Panc1 (cell line): ENCODE measurements at regions not wholly inside any gene's neighbourhood (a gene's known extent, or its start where the extent isn't known, plus 50 kb on each side); places are given as distances from the start of the nearest gene placed in this dataset.

Experiments used
- ATAC-seq: fragments of 200-7000 bp; cut with Tn5 transposase; 2 replicates; pipeline ENCODE4 v1.9.1; 2020; ENCODE audit warnings: mild to moderate bottlenecking, moderate library complexity
- BruUV-seq: library from RNA; stranded (reverse); fragments of 400-500 nt; replicated peaks from 2 replicates; lab custom pipeline; 2021; lab: Mats Ljungman, UMichigan
- CTCF ChIA-PET: fragments of 300-600 bp; sonication (Branson Sonifier 250); formaldehyde crosslinking; loops from one replicate; lab custom pipeline; 2022; ENCODE audit warnings: antibody characterized with exemption; lab: Charles Lee
- POLR2A ChIA-PET: fragments of 300-600 bp; sonication (Branson Sonifier 250); formaldehyde crosslinking; loops from one replicate; lab custom pipeline; 2022; ENCODE audit warnings: antibody characterized with exemption; lab: Charles Lee
- DNase-seq: peaks from one replicate; pipeline ENCODE4 v3.0.0-alpha.2; 2010; ENCODE audit warnings: low read depth, low spot score
- H3K27ac ChIP-seq: 2 replicates; pipeline ENCODE4 v1.5.1; 2011; ENCODE audit warnings: mild to moderate bottlenecking, low read length, inconsistent platforms
- H3K27me3 ChIP-seq: fragments of 200-500 bp; sonication (Bioruptor generic); 2 replicates; pipeline ENCODE4 v1.6.0; 2014; ENCODE audit warnings: low read length, inconsistent platforms; ENCODE audit not compliant: control insufficient read depth, insufficient read depth
- H3K36me3 ChIP-seq: fragments of 200-500 bp; sonication (Bioruptor generic); 2 replicates; pipeline ENCODE4 v1.5.1; 2014; ENCODE audit warnings: inconsistent platforms, mild to moderate bottlenecking, low read length, moderate library complexity; ENCODE audit not compliant: control insufficient read depth, insufficient read depth
- H3K4me1 ChIP-seq: 2 replicates; pipeline ENCODE4 v1.5.1; 2011; ENCODE audit warnings: inconsistent platforms, mild to moderate bottlenecking, low read length, moderate library complexity; ENCODE audit not compliant: control insufficient read depth, insufficient read depth
- H3K4me3 ChIP-seq, 2 experiments: 2 replicates each; pipeline ENCODE4 v1.5.1; 2011 to 2012; ENCODE audit warnings: low read depth in 2 of 2, low read length in 2 of 2, mild to moderate bottlenecking in 2 of 2, inconsistent platforms in 1 of 2, moderate library complexity in 1 of 2
- H3K9me3 ChIP-seq: fragments of 200-500 bp; sonication (Bioruptor generic); 2 replicates; pipeline ENCODE4 v1.5.1; 2014; ENCODE audit warnings: low read depth, mild to moderate bottlenecking, inconsistent platforms, low read length, moderate library complexity; ENCODE audit not compliant: control insufficient read depth, insufficient read depth
- CTCF ChIP-seq: fragments of 450-650 bp; IDR thresholded peaks from 2 replicates; pipeline ENCODE4 v1.5.1; 2017; ENCODE audit warnings: mild to moderate bottlenecking
- POLR2AphosphoS5 ChIP-seq: IDR thresholded peaks from 2 replicates; pipeline ENCODE4 v1.6.1; 2012; ENCODE audit warnings: mild to moderate bottlenecking, low read depth, low read length, moderate library complexity
- REST ChIP-seq, 2 experiments: IDR thresholded peaks; 2 replicates each; pipeline ENCODE4 v1.6.1; 2011 to 2012; ENCODE audit warnings: low read depth in 2 of 2, control low read depth in 1 of 2, low read length in 1 of 2, mild to moderate bottlenecking in 1 of 2, moderate library complexity in 1 of 2; ENCODE audit not compliant: insufficient read depth in 1 of 2
- SIN3A ChIP-seq: IDR thresholded peaks from 2 replicates; pipeline ENCODE4 v1.6.1; 2012; ENCODE audit warnings: low read depth, mild to moderate bottlenecking, low read length, moderate library complexity, borderline replicate concordance; ENCODE audit not compliant: insufficient read depth
- TCF7L2 ChIP-seq: IDR thresholded peaks from 2 replicates; pipeline ENCODE4 v1.6.1; 2011; ENCODE audit warnings: mild to moderate bottlenecking, low read depth, low read length, inconsistent platforms
- in situ Hi-C: cut with HindIII; loops from 2 replicates; pipeline ENCODE4 v1.10.0; 2016; ENCODE audit warnings: low sequenced_read_pairs, low pct_unique_long_range_greater_than_20kb
- intact Hi-C: fragments of 100-400 bp; cut with micrococcal nuclease; formaldehyde crosslinking; loops from one replicate; pipeline ENCODE4 v1.10.0; 2022; ENCODE audit not compliant: unreplicated experiment

GRCh38 chr1:170309389-170310013 is 163.7 kb downstream of the NTMT2 start:
- in situ Hi-C loops (no loop called here), intact Hi-C loops (no loop called here)
- H3K9me3 ChIP-seq = no peaks in the 10 kb centered on the region
- no TSS peak for BruUV-seq
- no peaks in the 10 kb centered on the region for H3K4me1 ChIP-seq
- no peak for TF ChIP-seq POLR2AphosphoS5
- no peak for TF ChIP-seq CTCF
- no peak for TF ChIP-seq SIN3A
- no peak for TF ChIP-seq REST (IDR thresholded peaks at IDR 0.05; ENCODE audit: insufficient read depth in 1 of 2, low read depth in 2 of 2, low read length in 1 of 2)
- TF ChIP-seq TCF7L2 = no peak
- H3K4me3 ChIP-seq = no peak overlapping the region
- H3K36me3 ChIP-seq = no peaks in the 10 kb centered on the region
- DNase-seq (no peak), ATAC-seq (no peak)
- ChIA-PET POLR2A (no interaction called here), CTCF (no interaction called here)
- H3K27ac ChIP-seq = no peak overlapping the region
- no peaks in the 10 kb centered on the region for H3K27me3 ChIP-seq

- H3K4me3 ChIP-seq = no peak overlapping the region
- in situ Hi-C loops = no loop called here
- DNase-seq = no peak
- H3K36me3 ChIP-seq = no peaks in the 10 kb centered on the region
- intact Hi-C loops = no loop called here
- BruUV-seq = no TSS peak
- POLR2A ChIA-PET = no interaction called here
- TF ChIP-seq REST (IDR thresholded peaks at IDR 0.05; ENCODE audit: insufficient read depth in 1 of 2, low read depth in 2 of 2, low read length in 1 of 2) (no peak), TCF7L2 (no peak), CTCF (no peak), SIN3A (no peak), POLR2AphosphoS5 (no peak)
- ATAC-seq = no peak
- CTCF ChIA-PET = no interaction called here
- H3K27ac ChIP-seq = no peak overlapping the region
- no peaks in the 10 kb centered on the region for H3K9me3 ChIP-seq
- H3K4me1 ChIP-seq = no peaks in the 10 kb centered on the region
- H3K27me3 ChIP-seq = no peaks in the 10 kb centered on the region
Observed at GRCh38 chr1:170310014-170310405, 164.3 kb downstream of the NTMT2 start.
